GM12873 (cell line): ENCODE measurements at regions not wholly inside any gene's neighbourhood (a gene's known extent, or its start where the extent isn't known, plus 50 kb on each side); places are given as distances from the start of the nearest gene placed in this dataset.

Experiments
- CTCF ChIP-seq: IDR thresholded peaks from 2 replicates; pipeline ENCODE4 v1.5.1; 2012; ENCODE audit warnings: low read depth, mild to moderate bottlenecking, moderate library complexity, low read length, control low read depth; ENCODE audit not compliant: insufficient read depth; ENCODE audit errors: missing control alignments

GRCh38 chr11:95363164-95363563, 132.2 kb upstream of the SESN3 start:
- no peak for TF ChIP-seq CTCF

- no peak for TF ChIP-seq CTCF
Measured at GRCh38 chr11:95361180-95361579, 130.2 kb upstream of the SESN3 start.

- TF ChIP-seq CTCF, result no peak
Measured at GRCh38 chr11:95360377-95361075, 129.5 kb upstream of the SESN3 start.

GRCh38 chr11:95359756-95360155, 128.8 kb upstream of the SESN3 start:
- TF ChIP-seq CTCF, result no peak

- TF ChIP-seq CTCF, result no peak
Measured at GRCh38 chr11:95359341-95359663, 128.3 kb upstream of the SESN3 start.

GRCh38 chr11:95358511-95359340, 127.7 kb upstream of the SESN3 start:
- TF ChIP-seq CTCF, result no peak

- no peak for TF ChIP-seq CTCF
Measured at GRCh38 chr11:95354304-95354703, 123.3 kb upstream of the SESN3 start.
